ENCODE measurements at regions not wholly inside any gene's neighbourhood (a gene's known extent, or its start where the extent isn't known, plus 50 kb on each side); places are given as distances from the start of the nearest gene placed in this dataset.

- no peaks in the 10 kb centered on the region for H3K79me2 ChIP-seq (ENCODE audit: control insufficient read depth, insufficient read depth, low read length)
- TF ChIP-seq EZH2 (IDR thresholded peaks at IDR 0.05; ENCODE audit: borderline replicate concordance, insufficient read depth, low read depth, low read length, poor library complexity, severe bottlenecking) (no peak), CTCF (IDR thresholded peaks at IDR 0.05) (no peak)
- intact Hi-C loops (cut with micrococcal nuclease), result no loop called here
- WGBS (ENCODE audit: insufficient coverage), result 85% methylated on average over 6 of the region's 9 CpGs
- H3K27ac Mint-ChIP-seq, result no peak overlapping the region
- H3K9me3 Mint-ChIP-seq (ENCODE audit: insufficient read depth), result peaks cover 2% of the 10 kb centered on the region
- H3K4me3 ChIP-seq (ENCODE audit: control extremely low read depth in 1 of 5, extremely low read depth in 1 of 5, insufficient read depth in 1 of 5, low read depth in 2 of 5, low read length in 4 of 5), result no peak overlapping the region
- DNase-seq (no peak), ATAC-seq (ENCODE audit: low read depth) (no peak)
- ChIA-PET CTCF (no interaction called here), POLR2A (no interaction called here)
- no peak overlapping the region for H3K4me2 ChIP-seq (replicated peaks; ENCODE audit: low read depth, low read length, poor library complexity, severe bottlenecking)
- peaks cover 42% of the 10 kb centered on the region for H3K27me3 Mint-ChIP-seq
- no peaks in the 10 kb centered on the region for H3K4me1 Mint-ChIP-seq
- no peaks in the 10 kb centered on the region for H3K36me3 ChIP-seq (replicated peaks in 1 of 2; ENCODE audit: control extremely low read depth in 1 of 2, control insufficient read depth in 1 of 2, extremely low read depth in 1 of 2, insufficient read depth in 2 of 2, low read length in 1 of 2)
- peaks cover 0 to 7% (median 1%) of the 10 kb centered on the region in 3 donors for H3K9me3 ChIP-seq (ENCODE audit: control extremely low read depth in 1 of 3, control insufficient read depth in 2 of 3, insufficient read depth in 1 of 3, low read length in 2 of 3)
- H3K9ac ChIP-seq (ENCODE audit: low read length), result no peak overlapping the region
- no peak overlapping the region for H2AFZ ChIP-seq (ENCODE audit: insufficient read depth, low read depth, low read length, poor library complexity, severe bottlenecking)
- no peaks in the 10 kb centered on the region for H4K20me1 ChIP-seq (ENCODE audit: control insufficient read depth, insufficient read depth, low read length, poor library complexity, severe bottlenecking)
- H3K27me3 ChIP-seq (replicated peaks in 1 of 4; ENCODE audit: control extremely low read depth in 1 of 4, control insufficient read depth in 3 of 4, insufficient read depth in 4 of 4, low read length in 3 of 4), result no peaks in the 10 kb centered on the region
- no peak overlapping the region for H3K4me3 Mint-ChIP-seq
- no peaks in the 10 kb centered on the region for H3K4me1 ChIP-seq (ENCODE audit: control insufficient read depth in 2 of 2, insufficient read depth in 2 of 2, low read length in 2 of 2)
- H3K27ac ChIP-seq (ENCODE audit: low read length in 2 of 2), result no peak overlapping the region
Measured at GRCh38 chr16:17590711-17591654, 120.2 kb upstream of the XYLT1 start.

GRCh38 chr16:17589898-17590297 lies 119.1 kb upstream of the XYLT1 start:
- H3K4me2 ChIP-seq (replicated peaks; ENCODE audit: low read depth, low read length, poor library complexity, severe bottlenecking), result no peak overlapping the region
- ChIA-PET POLR2A (no interaction called here), CTCF (interaction anchor here (1.5 kb wide), 1 partner anchor 10 kb away, joined by 8 read pairs; no protein-coding TSS in a partner anchor)
- DNase-seq (no peak), ATAC-seq (ENCODE audit: low read depth) (no peak)
- no peaks in the 10 kb centered on the region for H4K20me1 ChIP-seq (ENCODE audit: control insufficient read depth, insufficient read depth, low read length, poor library complexity, severe bottlenecking)
- no peak overlapping the region for H3K4me3 ChIP-seq (ENCODE audit: control extremely low read depth in 1 of 5, extremely low read depth in 1 of 5, insufficient read depth in 1 of 5, low read depth in 2 of 5, low read length in 4 of 5)
- H3K9me3 ChIP-seq (ENCODE audit: control extremely low read depth in 1 of 3, control insufficient read depth in 2 of 3, insufficient read depth in 1 of 3, low read length in 2 of 3), result peaks cover 0 to 17% (median 3%) of the 10 kb centered on the region in 3 donors
- Mint-ChIP-seq H3K4me3 (no peak overlapping the region), H3K27me3 (peaks cover 41% of the 10 kb centered on the region), H3K4me1 (no peaks in the 10 kb centered on the region), H3K27ac (no peak overlapping the region), H3K9me3 (ENCODE audit: insufficient read depth) (peaks cover 11% of the 10 kb centered on the region)
- H3K36me3 ChIP-seq (replicated peaks in 1 of 2; ENCODE audit: control extremely low read depth in 1 of 2, control insufficient read depth in 1 of 2, extremely low read depth in 1 of 2, insufficient read depth in 2 of 2, low read length in 1 of 2), result no peaks in the 10 kb centered on the region
- 100% methylated on average over 4 of the region's 4 CpGs for WGBS (ENCODE audit: insufficient coverage)
- no peak overlapping the region for H3K9ac ChIP-seq (ENCODE audit: low read length)
- H3K27ac ChIP-seq (ENCODE audit: low read length in 2 of 2), result no peak overlapping the region
- no peaks in the 10 kb centered on the region for H3K4me1 ChIP-seq (ENCODE audit: control insufficient read depth in 2 of 2, insufficient read depth in 2 of 2, low read length in 2 of 2)
- no peaks in the 10 kb centered on the region for H3K79me2 ChIP-seq (ENCODE audit: control insufficient read depth, insufficient read depth, low read length)
- no peak overlapping the region for H2AFZ ChIP-seq (ENCODE audit: insufficient read depth, low read depth, low read length, poor library complexity, severe bottlenecking)
- no peaks in the 10 kb centered on the region for H3K27me3 ChIP-seq (replicated peaks in 1 of 4; ENCODE audit: control extremely low read depth in 1 of 4, control insufficient read depth in 3 of 4, insufficient read depth in 4 of 4, low read length in 3 of 4)
- TF ChIP-seq EZH2 (IDR thresholded peaks at IDR 0.05; ENCODE audit: borderline replicate concordance, insufficient read depth, low read depth, low read length, poor library complexity, severe bottlenecking) (no peak), CTCF (IDR thresholded peaks at IDR 0.05) (no peak)
- intact Hi-C loops (cut with micrococcal nuclease), result no loop called here

Data from B cell (primary cell).